ENCODE measurements at regions not wholly inside any gene's neighbourhood (a gene's known extent, or its start where the extent isn't known, plus 50 kb on each side); places are given as distances from the start of the nearest gene placed in this dataset.

- H4K20me1 ChIP-seq (ENCODE audit: insufficient read depth, low read length, poor library complexity, severe bottlenecking): no peaks in the 10 kb centered on the region
- no peak overlapping the region for H3K9ac ChIP-seq (ENCODE audit: low read depth, low read length, poor library complexity, severe bottlenecking)
- TF ChIP-seq EZH2phosphoT487 (IDR thresholded peaks at IDR 0.05; ENCODE audit: borderline replicate concordance) (no peak), CTCF (conservative IDR thresholded peaks at IDR 0.05; ENCODE audit: low read length) (no peak)
- H3K27me3 ChIP-seq (ENCODE audit: insufficient read depth, low read length, poor library complexity, severe bottlenecking): no peaks in the 10 kb centered on the region
- no peaks in the 10 kb centered on the region for H3K36me3 ChIP-seq (ENCODE audit: insufficient read depth, low read length)
- H3F3A ChIP-seq (ENCODE audit: low read depth): no peaks in the 10 kb centered on the region
- H3K79me2 ChIP-seq (ENCODE audit: insufficient read depth, low read length): no peaks in the 10 kb centered on the region
- no peak overlapping the region for H3K4me3 ChIP-seq (ENCODE audit: low read length, poor library complexity, severe bottlenecking)
- H2AFZ ChIP-seq (ENCODE audit: low read length): no peak overlapping the region
- H3K9me2 ChIP-seq (replicated peaks; ENCODE audit: low read depth, low read length): no peaks in the 10 kb centered on the region
- H3K4me1 ChIP-seq (ENCODE audit: insufficient read depth, low read length, poor library complexity, severe bottlenecking): no peaks in the 10 kb centered on the region
- H3K9me3 ChIP-seq (ENCODE audit: insufficient read depth, low read depth, low read length): no peaks in the 10 kb centered on the region
- no peak overlapping the region for H3K4me2 ChIP-seq (ENCODE audit: low read depth, low read length, poor library complexity, severe bottlenecking)
These were observed 154.2 kb upstream of the HMHB1 start for GRCh38 chr5:143657647-143658285.

GRCh38 chr5:143653766-143654282 is 158.1 kb upstream of the HMHB1 start:
- Histone ChIP-seq H3K9me2 (replicated peaks; ENCODE audit: low read depth, low read length) (no peaks in the 10 kb centered on the region), H3K4me1 (ENCODE audit: insufficient read depth, low read length, poor library complexity, severe bottlenecking) (no peaks in the 10 kb centered on the region), H3K4me2 (ENCODE audit: low read depth, low read length, poor library complexity, severe bottlenecking) (no peak overlapping the region), H3K36me3 (ENCODE audit: insufficient read depth, low read length) (no peaks in the 10 kb centered on the region), H3K79me2 (ENCODE audit: insufficient read depth, low read length) (no peaks in the 10 kb centered on the region), H3K9ac (ENCODE audit: low read depth, low read length, poor library complexity, severe bottlenecking) (no peak overlapping the region), H3F3A (ENCODE audit: low read depth) (no peaks in the 10 kb centered on the region), H3K27me3 (ENCODE audit: insufficient read depth, low read length, poor library complexity, severe bottlenecking) (no peaks in the 10 kb centered on the region), H4K20me1 (ENCODE audit: insufficient read depth, low read length, poor library complexity, severe bottlenecking) (no peaks in the 10 kb centered on the region), H2AFZ (ENCODE audit: low read length) (no peak overlapping the region), H3K4me3 (ENCODE audit: low read length, poor library complexity, severe bottlenecking) (no peak overlapping the region), H3K9me3 (ENCODE audit: insufficient read depth, low read depth, low read length) (no peaks in the 10 kb centered on the region)
- TF ChIP-seq CTCF (conservative IDR thresholded peaks at IDR 0.05; ENCODE audit: low read length): no peak
- no peak for TF ChIP-seq EZH2phosphoT487 (IDR thresholded peaks at IDR 0.05; ENCODE audit: borderline replicate concordance)

GRCh38 chr5:143653256-143653655 is 158.7 kb upstream of the HMHB1 start:
- no peaks in the 10 kb centered on the region for H3K36me3 ChIP-seq (ENCODE audit: insufficient read depth, low read length)
- no peak overlapping the region for H3K4me2 ChIP-seq (ENCODE audit: low read depth, low read length, poor library complexity, severe bottlenecking)
- no peaks in the 10 kb centered on the region for H3K4me1 ChIP-seq (ENCODE audit: insufficient read depth, low read length, poor library complexity, severe bottlenecking)
- no peaks in the 10 kb centered on the region for H3K9me2 ChIP-seq (replicated peaks; ENCODE audit: low read depth, low read length)
- no peaks in the 10 kb centered on the region for H3K27me3 ChIP-seq (ENCODE audit: insufficient read depth, low read length, poor library complexity, severe bottlenecking)
- H3F3A ChIP-seq (ENCODE audit: low read depth): no peaks in the 10 kb centered on the region
- no peak overlapping the region for H3K4me3 ChIP-seq (ENCODE audit: low read length, poor library complexity, severe bottlenecking)
- no peaks in the 10 kb centered on the region for H3K9me3 ChIP-seq (ENCODE audit: insufficient read depth, low read depth, low read length)
- no peak for TF ChIP-seq EZH2phosphoT487 (IDR thresholded peaks at IDR 0.05; ENCODE audit: borderline replicate concordance)
- TF ChIP-seq CTCF (conservative IDR thresholded peaks at IDR 0.05; ENCODE audit: low read length): no peak
- no peak overlapping the region for H3K9ac ChIP-seq (ENCODE audit: low read depth, low read length, poor library complexity, severe bottlenecking)
- no peaks in the 10 kb centered on the region for H4K20me1 ChIP-seq (ENCODE audit: insufficient read depth, low read length, poor library complexity, severe bottlenecking)
- H3K79me2 ChIP-seq (ENCODE audit: insufficient read depth, low read length): no peaks in the 10 kb centered on the region
- no peak overlapping the region for H2AFZ ChIP-seq (ENCODE audit: low read length)
